Stimulated activated CD4-positive, alpha-beta T cell treated with anti-CD3 and anti-CD28 coated beads, Interleukin-12 subunit alpha, Interleukin-12 subunit beta, amount 100 ng/mL, for 48 hours (primary cell): ENCODE measurements at regions not wholly inside any gene's neighbourhood (a gene's known extent, or its start where the extent isn't known, plus 50 kb on each side); places are given as distances from the start of the nearest gene placed in this dataset.
"Not testable (repeated sequence)": the region's sequence is repeated elsewhere in the genome, so short reads cannot be mapped to it uniquely, and the experiment has no call there.

Source experiments
- DNase-seq, 3 donors: peaks; one replicate each; pipeline ENCODE4 v3.0.0-alpha.2; 2020; ENCODE audit warnings: low read depth in 2 of 3, low spot score in 1 of 3

GRCh38 chrX:34576864-34577263, 80.2 kb downstream of the TMEM47 start:
- no peak for DNase-seq

GRCh38 chrX:34565981-34566380, 91.1 kb downstream of the TMEM47 start:
- DNase-seq = no peak

- DNase-seq = no peak
These were observed 93.3 kb downstream of the TMEM47 start for GRCh38 chrX:34563804-34564203.

- DNase-seq = no peak
These were observed 94.0 kb downstream of the TMEM47 start for GRCh38 chrX:34563061-34563460.

GRCh38 chrX:34562006-34562405, 95.1 kb downstream of the TMEM47 start:
- DNase-seq = no peak

- no peak for DNase-seq
These were observed 96.9 kb downstream of the TMEM47 start for GRCh38 chrX:34560180-34560579.

- DNase-seq = no peak
These were observed 97.8 kb downstream of the TMEM47 start for GRCh38 chrX:34559325-34559724.

GRCh38 chrX:34557733-34558132, 99.4 kb downstream of the TMEM47 start:
- DNase-seq = no peak

- DNase-seq = no peak
These were observed 101.6 kb downstream of the TMEM47 start for GRCh38 chrX:34555481-34555880.

GRCh38 chrX:34546366-34546765, 110.7 kb downstream of the TMEM47 start:
- DNase-seq = no peak

- DNase-seq = no peak
These were observed 129.0 kb downstream of the TMEM47 start for GRCh38 chrX:34528081-34528480.

- no peak for DNase-seq
These were observed 135.5 kb downstream of the TMEM47 start for GRCh38 chrX:34521563-34521962.

GRCh38 chrX:34509394-34509793, 147.7 kb downstream of the TMEM47 start:
- no peak for DNase-seq

GRCh38 chrX:34503119-34503518, 154.0 kb downstream of the TMEM47 start:
- DNase-seq = no peak

GRCh38 chrX:34493086-34493485, 164.0 kb downstream of the TMEM47 start:
- no peak for DNase-seq

- DNase-seq = no peak
These were observed 166.0 kb downstream of the TMEM47 start for GRCh38 chrX:34491126-34491525.

GRCh38 chrX:34487364-34487763, 169.7 kb downstream of the TMEM47 start:
- DNase-seq = no peak

GRCh38 chrX:34483980-34484379, 173.1 kb downstream of the TMEM47 start:
- DNase-seq = no peak

GRCh38 chrX:34470507-34470906, 186.6 kb downstream of the TMEM47 start:
- DNase-seq = no peak

- no peak for DNase-seq
These were observed 189.6 kb downstream of the TMEM47 start for GRCh38 chrX:34467437-34467836.

- not testable (repeated sequence) for DNase-seq
These were observed 193.9 kb downstream of the TMEM47 start for GRCh38 chrX:34463220-34463619.

GRCh38 chrX:34457850-34458249, 199.2 kb downstream of the TMEM47 start:
- DNase-seq = not testable (repeated sequence)

GRCh38 chrX:34437586-34437985, 219.5 kb downstream of the TMEM47 start:
- no peak for DNase-seq

- DNase-seq = no peak
These were observed 230.8 kb downstream of the TMEM47 start for GRCh38 chrX:34426334-34426733.
